B cell (primary cell): ENCODE measurements at regions not wholly inside any gene's neighbourhood (a gene's known extent, or its start where the extent isn't known, plus 50 kb on each side); places are given as distances from the start of the nearest gene placed in this dataset.

ENCODE experiments used
- ATAC-seq: fragments of 200-7000 bp; cut with Tn5 transposase; one replicate; pipeline ENCODE4 v1.10.0; 2021; ENCODE audit warnings: low read depth, mild to moderate bottlenecking, moderate number of reproducible peaks, moderate library complexity
- CTCF ChIA-PET: fragments of 350-600 bp; sonication (Branson Sonifier 250); formaldehyde crosslinking; loops from one replicate; lab custom pipeline; 2021; ENCODE audit warnings: antibody characterized with exemption, inconsistent platforms; lab: Charles Lee
- POLR2A ChIA-PET: fragments of 350-600 bp; sonication (Branson Sonifier 250); formaldehyde crosslinking; loops from one replicate; lab custom pipeline; 2021; ENCODE audit warnings: antibody characterized with exemption; lab: Charles Lee
- DNase-seq: peaks from one replicate; pipeline ENCODE4 v3.0.0; 2013
- H2AFZ ChIP-seq: 2 replicates; pipeline ENCODE4 v1.6.1; 2012; ENCODE audit warnings: mild to moderate bottlenecking, low read depth, low read length; ENCODE audit not compliant: insufficient read depth, poor library complexity, severe bottlenecking
- H3K27ac ChIP-seq, 2 donors: 1 replicate in 1 of 2; 2 replicates in 1 of 2; pipeline ENCODE4 v1.5.1; 2012 to 2013; ENCODE audit warnings: low read length in 2 of 2, mild to moderate bottlenecking in 2 of 2, moderate library complexity in 1 of 2
- H3K27me3 ChIP-seq, 4 experiments: fragments of 200-600 bp in 1 of 4; sonication (generic) in 1 of 4; replicated peaks in 1 of 4; 1 replicate in 2 of 4; 2 replicates in 2 of 4; pipeline versions ENCODE4 v1.6.1 to v1.7.0; 2013 to 2016; ENCODE audit warnings: low read length in 3 of 4, mild to moderate bottlenecking in 2 of 4, mixed read lengths in 1 of 4, moderate library complexity in 1 of 4; ENCODE audit not compliant: insufficient read depth in 4 of 4, control insufficient read depth in 3 of 4; ENCODE audit errors: control extremely low read depth in 1 of 4
- H3K36me3 ChIP-seq, 2 experiments: replicated peaks in 1 of 2; 1 replicate in 1 of 2; 2 replicates in 1 of 2; pipeline versions ENCODE4 v1.6.1 to v1.7.1; 2013; ENCODE audit warnings: low read length in 1 of 2; ENCODE audit not compliant: insufficient read depth in 2 of 2, control insufficient read depth in 1 of 2; ENCODE audit errors: control extremely low read depth in 1 of 2, extremely low read depth in 1 of 2
- H3K4me1 ChIP-seq, 2 donors: fragments of 200-600 bp in 1 of 2; sonication (generic) in 1 of 2; 1 replicate in 1 of 2; 2 replicates in 1 of 2; pipeline versions ENCODE4 v1.5.1 to v1.6.1; 2013 to 2017; ENCODE audit warnings: low read length in 2 of 2; ENCODE audit not compliant: control insufficient read depth in 2 of 2, insufficient read depth in 2 of 2
- H3K4me2 ChIP-seq: replicated peaks from 2 replicates; pipeline ENCODE3; 2012; ENCODE audit warnings: mild to moderate bottlenecking, low read depth, low read length; ENCODE audit not compliant: poor library complexity, severe bottlenecking
- H3K4me3 ChIP-seq, 5 experiments: fragments of 200-600 bp in 1 of 5; sonication (generic) in 1 of 5; 1 replicate in 3 of 5; 2 replicates in 2 of 5; pipeline versions ENCODE4 v1.5.1 to v1.7.0; 2011 to 2016; ENCODE audit warnings: low read length in 4 of 5, mild to moderate bottlenecking in 4 of 5, low read depth in 2 of 5, control low read depth in 1 of 5, moderate library complexity in 1 of 5; ENCODE audit not compliant: insufficient read depth in 1 of 5; ENCODE audit errors: control extremely low read depth in 1 of 5, extremely low read depth in 1 of 5
- H3K79me2 ChIP-seq: fragments of 200-600 bp; sonication (generic); one replicate; pipeline ENCODE4 v1.6.0; 2016; ENCODE audit warnings: low read length; ENCODE audit not compliant: control insufficient read depth, insufficient read depth
- H3K9ac ChIP-seq: fragments of 200-600 bp; sonication (generic); 2 replicates; pipeline ENCODE4 v1.6.1; 2017; ENCODE audit warnings: mild to moderate bottlenecking, low read length, moderate library complexity
- H3K9me3 ChIP-seq, 3 donors: one replicate each; pipeline versions ENCODE4 v1.6.1 to v1.7.1; 2013; ENCODE audit warnings: low read length in 2 of 3; ENCODE audit not compliant: control insufficient read depth in 2 of 3, insufficient read depth in 1 of 3; ENCODE audit errors: control extremely low read depth in 1 of 3
- H4K20me1 ChIP-seq: 2 replicates; pipeline ENCODE4 v1.6.0; 2012; ENCODE audit warnings: mild to moderate bottlenecking, low read length; ENCODE audit not compliant: insufficient read depth, control insufficient read depth, poor library complexity, severe bottlenecking
- H3K27ac Mint-ChIP-seq: one replicate; pipeline ENCODE4 v1.8.0; 2021; ENCODE audit warnings: mixed read lengths
- H3K27me3 Mint-ChIP-seq: one replicate; pipeline ENCODE4 v1.8.0; 2021; ENCODE audit warnings: mixed read lengths
- H3K4me1 Mint-ChIP-seq: one replicate; pipeline ENCODE4 v1.8.0; 2021; ENCODE audit warnings: mixed read lengths
- H3K4me3 Mint-ChIP-seq: one replicate; pipeline ENCODE4 v1.8.0; 2021; ENCODE audit warnings: mixed read lengths
- H3K9me3 Mint-ChIP-seq: one replicate; pipeline ENCODE4 v1.8.0; 2022; ENCODE audit warnings: mixed read lengths; ENCODE audit not compliant: insufficient read depth
- CTCF ChIP-seq: fragments of 200-600 bp; IDR thresholded peaks from one replicate; pipeline ENCODE4 v1.8.0; 2022; ENCODE audit warnings: antibody characterized with exemption, mild to moderate bottlenecking
- EZH2 ChIP-seq: IDR thresholded peaks from 2 replicates; pipeline ENCODE4 v1.6.1; 2012; ENCODE audit warnings: borderline replicate concordance, low read depth, mild to moderate bottlenecking, moderate library complexity, low read length; ENCODE audit not compliant: insufficient read depth, poor library complexity, severe bottlenecking
- WGBS: methylation state at CpG from one replicate; pipeline ENCODE4 v1.1.5; 2013; ENCODE audit warnings: missing lambda C conversion rate; ENCODE audit not compliant: insufficient coverage; 5-methylcytosine and 5-hydroxymethylcytosine counted together
- intact Hi-C: fragments of 100-400 bp; cut with micrococcal nuclease; formaldehyde crosslinking; loops from one replicate; pipeline ENCODE4 v1.10.0; 2022

DNA sequence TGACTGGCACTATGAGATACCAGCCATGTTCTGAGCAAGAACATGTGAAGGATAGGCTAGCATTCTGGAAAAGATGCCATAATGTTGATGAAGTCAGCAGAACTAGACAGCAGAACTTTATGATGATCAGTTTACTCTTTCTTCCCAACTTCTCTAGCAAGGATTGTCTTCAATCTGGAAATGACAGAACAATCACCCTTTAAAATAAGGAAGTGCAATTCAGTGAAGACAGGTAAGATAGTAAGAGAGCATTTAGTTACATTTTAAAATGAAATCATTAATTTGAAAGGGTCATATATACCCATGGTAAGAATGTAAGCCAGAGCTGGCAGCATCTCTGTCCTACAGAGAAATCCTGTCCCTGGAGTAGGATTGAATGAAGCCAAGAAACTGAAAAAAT lies 66.0 kb upstream of the C12orf71 start:
- TF ChIP-seq EZH2 (no peak), CTCF (no peak)
- Mint-ChIP-seq H3K4me3 (no peak overlapping the region), H3K4me1 (peaks cover 7% of the 10 kb centered on the region), H3K9me3 (no peaks in the 10 kb centered on the region), H3K27ac (no peak overlapping the region), H3K27me3 (no peaks in the 10 kb centered on the region)
- no peaks in the 10 kb centered on the region for H3K9me3 ChIP-seq
- H4K20me1 ChIP-seq: no peaks in the 10 kb centered on the region
- ChIA-PET POLR2A (no interaction called here), CTCF (no interaction called here)
- H3K9ac ChIP-seq: no peak overlapping the region
- no peaks in the 10 kb centered on the region for H3K79me2 ChIP-seq
- H3K4me3 ChIP-seq: no peak overlapping the region
- H2AFZ ChIP-seq: no peak overlapping the region
- H3K4me2 ChIP-seq: no peak overlapping the region
- DNase-seq: no peak
- no peak overlapping the region for H3K27ac ChIP-seq
- no peaks in the 10 kb centered on the region for H3K4me1 ChIP-seq
- H3K27me3 ChIP-seq: no peaks in the 10 kb centered on the region
- intact Hi-C loops: loop anchor here (10.0 kb wide), 1 partner anchor 214 kb away; the partner anchor contains the start of genes FGFR1OP2 and INTS13
- ATAC-seq: no peak
- no peaks in the 10 kb centered on the region for H3K36me3 ChIP-seq

DNA sequence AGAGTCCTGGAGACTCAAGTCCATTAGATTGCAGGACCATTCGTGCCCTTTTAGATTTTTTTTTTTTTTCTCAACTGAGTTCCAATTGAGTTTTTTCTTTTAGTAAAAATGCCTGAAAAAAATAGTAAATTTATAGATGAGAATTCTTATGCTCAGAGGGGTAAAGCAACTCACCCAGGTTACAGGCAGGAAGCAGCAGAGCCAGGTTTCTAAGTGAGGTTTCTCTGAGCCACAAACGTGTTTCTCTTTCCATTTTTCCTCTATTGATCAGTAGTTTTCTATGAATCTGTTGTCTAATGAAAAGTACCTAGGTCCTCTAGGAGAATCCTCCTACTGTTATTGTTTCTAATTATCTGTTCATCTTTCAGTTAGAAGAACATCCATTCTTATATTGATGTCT lies 66.4 kb upstream of the C12orf71 start:
- CTCF ChIA-PET: no interaction called here
- H3K9ac ChIP-seq: no peak overlapping the region
- Mint-ChIP-seq H3K4me1 (peaks cover 3% of the 10 kb centered on the region), H3K27me3 (no peaks in the 10 kb centered on the region), H3K27ac (no peak overlapping the region), H3K4me3 (no peak overlapping the region), H3K9me3 (no peaks in the 10 kb centered on the region)
- H3K36me3 ChIP-seq: no peaks in the 10 kb centered on the region
- no CpG with 5 or more reads among the region's 2 CpGs for WGBS
- intact Hi-C loops: loop anchor here (10.0 kb wide), 1 partner anchor 214 kb away; the partner anchor contains the start of genes FGFR1OP2 and INTS13
- H2AFZ ChIP-seq: no peak overlapping the region
- TF ChIP-seq CTCF (no peak), EZH2 (no peak)
- no peaks in the 10 kb centered on the region for H3K9me3 ChIP-seq
- POLR2A ChIA-PET: no interaction called here
- no peak overlapping the region for H3K4me3 ChIP-seq
- no peak for DNase-seq
- H3K79me2 ChIP-seq: no peaks in the 10 kb centered on the region
- ATAC-seq: no peak
- H3K4me1 ChIP-seq: no peaks in the 10 kb centered on the region
- no peak overlapping the region for H3K4me2 ChIP-seq
- H3K27me3 ChIP-seq: no peaks in the 10 kb centered on the region
- H4K20me1 ChIP-seq: no peaks in the 10 kb centered on the region
- H3K27ac ChIP-seq: no peak overlapping the region
